ENCODE measurements at regions not wholly inside any gene's neighbourhood (a gene's known extent, or its start where the extent isn't known, plus 50 kb on each side); places are given as distances from the start of the nearest gene placed in this dataset.

- TF ChIP-seq CTCF (IDR thresholded peaks at IDR 0.05; ENCODE audit: low read depth, low read length, poor library complexity, severe bottlenecking) (no peak), EZH2phosphoT487 (IDR thresholded peaks at IDR 0.05; ENCODE audit: borderline replicate concordance, low read length) (no peak)
Observed at GRCh38 chr5:30287890-30288289, 905.6 kb upstream of the CDH6 start.
